GM23338 (cell line): ENCODE measurements at regions not wholly inside any gene's neighbourhood (a gene's known extent, or its start where the extent isn't known, plus 50 kb on each side); places are given as distances from the start of the nearest gene placed in this dataset.

ENCODE experiments used
- ATAC-seq: fragments of 200-7000 bp; cut with Tn5 transposase; 3 replicates; pipeline ENCODE4 v1.9.1; 2020
- DNase-seq: peaks from one replicate; pipeline ENCODE4 v3.0.0-alpha.2; 2015; ENCODE audit warnings: low spot score
- H2AFZ ChIP-seq: fragments of 200-600 bp; sonication (generic); 2 replicates; pipeline ENCODE4 v1.8.0; 2016; ENCODE audit warnings: antibody characterized with exemption, mild to moderate bottlenecking, moderate library complexity
- H3F3A ChIP-seq: fragments of 200-600 bp; sonication (generic); replicated peaks from 2 replicates; pipeline ENCODE4 v1.8.0; 2017; ENCODE audit warnings: antibody characterized with exemption, mixed run types, low read depth
- H3K27ac ChIP-seq: fragments of 200-600 bp; sonication (generic); 2 replicates; pipeline ENCODE4 v1.6.1; 2016; ENCODE audit warnings: low read depth
- H3K27me3 ChIP-seq: fragments of 200-600 bp; sonication (generic); 2 replicates; pipeline ENCODE4 v1.8.0; 2016; ENCODE audit warnings: mild to moderate bottlenecking, mixed run types, moderate library complexity; ENCODE audit not compliant: insufficient read depth
- H3K36me3 ChIP-seq: fragments of 200-600 bp; sonication (generic); 2 replicates; pipeline ENCODE4 v1.8.0; 2016; ENCODE audit warnings: mild to moderate bottlenecking; ENCODE audit not compliant: insufficient read depth
- H3K4me1 ChIP-seq: fragments of 200-600 bp; sonication (generic); 2 replicates; pipeline ENCODE4 v1.8.0; 2016; ENCODE audit warnings: mild to moderate bottlenecking, moderate library complexity; ENCODE audit not compliant: insufficient read depth
- H3K4me2 ChIP-seq: fragments of 200-600 bp; sonication (generic); 2 replicates; pipeline ENCODE4 v1.7.1; 2017; ENCODE audit warnings: mixed run types
- H3K4me3 ChIP-seq: fragments of 200-600 bp; sonication (generic); 2 replicates; pipeline ENCODE4 v1.6.1; 2016; ENCODE audit warnings: mixed run types
- H3K79me2 ChIP-seq: fragments of 200-600 bp; sonication (generic); replicated peaks from 2 replicates; pipeline ENCODE4 v1.8.0; 2017; ENCODE audit warnings: mild to moderate bottlenecking; ENCODE audit not compliant: insufficient read depth
- H3K9me2 ChIP-seq: fragments of 200-600 bp; sonication (generic); 2 replicates; pipeline ENCODE4 v1.8.0; 2017; ENCODE audit not compliant: insufficient read depth
- H4K20me1 ChIP-seq: fragments of 200-600 bp; sonication (generic); replicated peaks from 2 replicates; pipeline ENCODE4 v1.8.0; 2017; ENCODE audit warnings: mild to moderate bottlenecking; ENCODE audit not compliant: insufficient read depth
- H3K27ac Mint-ChIP-seq: 2 replicates; pipeline ENCODE4 v1.8.0; 2020; ENCODE audit warnings: inconsistent platforms, mild to moderate bottlenecking, moderate library complexity, mixed read lengths
- H3K27me3 Mint-ChIP-seq: 3 replicates; pipeline ENCODE4 v1.8.0; 2022; ENCODE audit warnings: low read depth, mild to moderate bottlenecking, moderate library complexity, mixed read lengths, inconsistent platforms; ENCODE audit not compliant: insufficient read depth, poor library complexity
- H3K36me3 Mint-ChIP-seq: 3 replicates; pipeline ENCODE4 v1.8.0; 2021; ENCODE audit warnings: low read depth, mild to moderate bottlenecking, inconsistent platforms, moderate library complexity, mixed read lengths
- H3K4me1 Mint-ChIP-seq: 3 replicates; pipeline ENCODE4 v1.8.0; 2020; ENCODE audit warnings: mild to moderate bottlenecking, inconsistent platforms, mixed read lengths
- H3K4me3 Mint-ChIP-seq: 3 replicates; pipeline ENCODE4 v1.8.0; 2021; ENCODE audit warnings: moderate library complexity, mild to moderate bottlenecking, inconsistent platforms, mixed read lengths
- H3K9me3 Mint-ChIP-seq: 3 replicates; pipeline ENCODE4 v1.8.0; 2020; ENCODE audit warnings: moderate library complexity, mild to moderate bottlenecking, inconsistent platforms, mixed read lengths
- CREB1 ChIP-seq: fragments of 250-450 bp; sonication (Bioruptor Pico); IDR thresholded peaks from 2 replicates; pipeline ENCODE4 v1.5.0; 2020; ENCODE audit warnings: low read depth, mild to moderate bottlenecking, moderate library complexity
- ETS1 ChIP-seq: IDR thresholded peaks from 2 replicates; pipeline ENCODE4 v1.6.1; 2016; ENCODE audit warnings: antibody characterized with exemption
- EZH2 ChIP-seq: fragments of 200-600 bp; sonication (generic); IDR thresholded peaks from one replicate; pipeline ENCODE4 v1.8.0; 2017; ENCODE audit warnings: antibody characterized with exemption, mild to moderate bottlenecking, low read depth; ENCODE audit not compliant: unreplicated experiment
- EZH2phosphoT487 ChIP-seq: fragments of 200-600 bp; sonication (generic); IDR thresholded peaks from one replicate; pipeline ENCODE4 v1.8.1; 2018; ENCODE audit warnings: antibody characterized with exemption; ENCODE audit not compliant: unreplicated experiment
- JUNB ChIP-seq: IDR thresholded peaks from one replicate; pipeline ENCODE4 v1.6.1; 2016; ENCODE audit warnings: antibody characterized with exemption; ENCODE audit not compliant: unreplicated experiment
- POLR2AphosphoS5 ChIP-seq: IDR thresholded peaks from 2 replicates; pipeline ENCODE4 v1.6.1; 2016; ENCODE audit warnings: antibody characterized with exemption, low read depth
- REST ChIP-seq: IDR thresholded peaks from one replicate; pipeline ENCODE4 v1.6.1; 2018; ENCODE audit warnings: antibody characterized with exemption; ENCODE audit not compliant: unreplicated experiment
- ZNF114 ChIP-seq: fragments of 250-450 bp; sonication (Bioruptor Pico); IDR thresholded peaks from 2 replicates; pipeline ENCODE4 v1.5.0; 2020; ENCODE audit warnings: mild to moderate bottlenecking, moderate library complexity
- ZNF331 ChIP-seq: fragments of 250-450 bp; sonication (Bioruptor Pico); IDR thresholded peaks from 2 replicates; pipeline ENCODE4 v1.5.0; 2020; ENCODE audit warnings: low read depth, mild to moderate bottlenecking, moderate library complexity
- TF ChIP-seq, protein P1 (sequence below): fragments of 250-450 bp; sonication (Bioruptor Pico); IDR thresholded peaks from 2 replicates; pipeline ENCODE4 v1.5.0; 2020; ENCODE audit warnings: mild to moderate bottlenecking, moderate library complexity
- TF ChIP-seq, protein P2 (sequence below), 2 experiments: fragments of 200-600 bp in 1 of 2; sonication (generic) in 1 of 2; conservative IDR thresholded peaks; 2 replicates each; pipeline versions ENCODE4 v1.5.1 to v1.6.1; 2016 to 2017; ENCODE audit warnings: antibody characterized with exemption in 2 of 2, low read depth in 2 of 2, mild to moderate bottlenecking in 2 of 2, moderate library complexity in 1 of 2

- TF ChIP-seq, protein P1, sequence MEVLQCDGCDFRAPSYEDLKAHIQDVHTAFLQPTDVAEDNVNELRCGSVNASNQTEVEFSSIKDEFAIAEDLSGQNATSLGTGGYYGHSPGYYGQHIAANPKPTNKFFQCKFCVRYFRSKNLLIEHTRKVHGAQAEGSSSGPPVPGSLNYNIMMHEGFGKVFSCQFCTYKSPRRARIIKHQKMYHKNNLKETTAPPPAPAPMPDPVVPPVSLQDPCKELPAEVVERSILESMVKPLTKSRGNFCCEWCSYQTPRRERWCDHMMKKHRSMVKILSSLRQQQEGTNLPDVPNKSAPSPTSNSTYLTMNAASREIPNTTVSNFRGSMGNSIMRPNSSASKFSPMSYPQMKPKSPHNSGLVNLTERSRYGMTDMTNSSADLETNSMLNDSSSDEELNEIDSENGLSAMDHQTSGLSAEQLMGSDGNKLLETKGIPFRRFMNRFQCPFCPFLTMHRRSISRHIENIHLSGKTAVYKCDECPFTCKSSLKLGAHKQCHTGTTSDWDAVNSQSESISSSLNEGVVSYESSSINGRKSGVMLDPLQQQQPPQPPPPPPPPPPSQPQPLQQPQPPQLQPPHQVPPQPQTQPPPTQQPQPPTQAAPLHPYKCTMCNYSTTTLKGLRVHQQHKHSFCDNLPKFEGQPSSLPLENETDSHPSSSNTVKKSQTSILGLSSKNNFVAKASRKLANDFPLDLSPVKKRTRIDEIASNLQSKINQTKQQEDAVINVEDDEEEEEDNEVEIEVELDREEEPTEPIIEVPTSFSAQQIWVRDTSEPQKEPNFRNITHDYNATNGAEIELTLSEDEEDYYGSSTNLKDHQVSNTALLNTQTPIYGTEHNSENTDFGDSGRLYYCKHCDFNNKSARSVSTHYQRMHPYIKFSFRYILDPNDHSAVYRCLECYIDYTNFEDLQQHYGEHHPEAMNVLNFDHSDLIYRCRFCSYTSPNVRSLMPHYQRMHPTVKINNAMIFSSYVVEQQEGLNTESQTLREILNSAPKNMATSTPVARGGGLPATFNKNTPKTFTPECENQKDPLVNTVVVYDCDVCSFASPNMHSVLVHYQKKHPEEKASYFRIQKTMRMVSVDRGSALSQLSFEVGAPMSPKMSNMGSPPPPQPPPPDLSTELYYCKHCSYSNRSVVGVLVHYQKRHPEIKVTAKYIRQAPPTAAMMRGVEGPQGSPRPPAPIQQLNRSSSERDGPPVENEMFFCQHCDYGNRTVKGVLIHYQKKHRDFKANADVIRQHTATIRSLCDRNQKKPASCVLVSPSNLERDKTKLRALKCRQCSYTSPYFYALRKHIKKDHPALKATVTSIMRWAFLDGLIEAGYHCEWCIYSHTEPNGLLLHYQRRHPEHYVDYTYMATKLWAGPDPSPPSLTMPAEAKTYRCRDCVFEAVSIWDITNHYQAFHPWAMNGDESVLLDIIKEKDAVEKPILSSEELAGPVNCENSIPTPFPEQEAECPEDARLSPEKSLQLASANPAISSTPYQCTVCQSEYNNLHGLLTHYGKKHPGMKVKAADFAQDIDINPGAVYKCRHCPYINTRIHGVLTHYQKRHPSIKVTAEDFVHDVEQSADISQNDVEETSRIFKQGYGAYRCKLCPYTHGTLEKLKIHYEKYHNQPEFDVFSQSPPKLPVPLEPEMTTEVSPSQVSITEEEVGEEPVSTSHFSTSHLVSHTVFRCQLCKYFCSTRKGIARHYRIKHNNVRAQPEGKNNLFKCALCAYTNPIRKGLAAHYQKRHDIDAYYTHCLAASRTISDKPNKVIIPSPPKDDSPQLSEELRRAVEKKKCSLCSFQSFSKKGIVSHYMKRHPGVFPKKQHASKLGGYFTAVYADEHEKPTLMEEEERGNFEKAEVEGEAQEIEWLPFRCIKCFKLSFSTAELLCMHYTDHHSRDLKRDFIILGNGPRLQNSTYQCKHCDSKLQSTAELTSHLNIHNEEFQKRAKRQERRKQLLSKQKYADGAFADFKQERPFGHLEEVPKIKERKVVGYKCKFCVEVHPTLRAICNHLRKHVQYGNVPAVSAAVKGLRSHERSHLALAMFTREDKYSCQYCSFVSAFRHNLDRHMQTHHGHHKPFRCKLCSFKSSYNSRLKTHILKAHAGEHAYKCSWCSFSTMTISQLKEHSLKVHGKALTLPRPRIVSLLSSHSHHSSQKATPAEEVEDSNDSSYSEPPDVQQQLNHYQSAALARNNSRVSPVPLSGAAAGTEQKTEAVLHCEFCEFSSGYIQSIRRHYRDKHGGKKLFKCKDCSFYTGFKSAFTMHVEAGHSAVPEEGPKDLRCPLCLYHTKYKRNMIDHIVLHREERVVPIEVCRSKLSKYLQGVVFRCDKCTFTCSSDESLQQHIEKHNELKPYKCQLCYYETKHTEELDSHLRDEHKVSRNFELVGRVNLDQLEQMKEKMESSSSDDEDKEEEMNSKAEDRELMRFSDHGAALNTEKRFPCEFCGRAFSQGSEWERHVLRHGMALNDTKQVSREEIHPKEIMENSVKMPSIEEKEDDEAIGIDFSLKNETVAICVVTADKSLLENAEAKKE, result no peak
- TF ChIP-seq ZNF331 (CRISPR knock-in tag) (no peak), CREB1 (CRISPR knock-in tag) (no peak), POLR2AphosphoS5 (no peak), EZH2 (no peak), ZNF114 (no peak), JUNB (no peak)
Measured at GRCh38 chr12:58764100-58764953, 156.0 kb downstream of the LRIG3 start (continued).

DNA sequence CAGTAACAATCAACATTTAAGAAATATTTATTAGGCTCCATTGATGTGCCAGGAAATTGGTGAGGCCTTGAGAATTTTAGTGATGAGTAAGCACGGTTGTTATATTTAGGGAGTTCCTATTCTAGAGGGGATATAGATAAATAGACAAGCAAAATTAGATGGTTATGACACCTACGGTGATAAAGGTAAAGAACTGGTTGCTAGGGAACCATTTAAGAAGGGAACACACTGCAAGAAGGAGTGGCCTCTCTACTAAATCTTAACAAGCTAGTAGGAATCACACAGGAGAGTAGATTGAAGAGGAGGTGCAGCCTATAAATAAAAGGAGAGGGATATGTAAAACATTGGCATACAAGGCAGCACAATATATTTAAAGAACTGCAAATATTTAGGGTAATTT is 155.2 kb downstream of the LRIG3 start:
- Histone ChIP-seq H3K36me3 (no peaks in the 10 kb centered on the region), H3K9me2 (no peaks in the 10 kb centered on the region), H3K27ac (no peak overlapping the region), H2AFZ (no peak overlapping the region), H3K4me3 (no peak overlapping the region), H3K4me2 (no peak overlapping the region), H3K79me2 (no peaks in the 10 kb centered on the region), H3K27me3 (no peaks in the 10 kb centered on the region), H3K4me1 (no peaks in the 10 kb centered on the region), H3F3A (no peaks in the 10 kb centered on the region), H4K20me1 (no peaks in the 10 kb centered on the region)
- Mint-ChIP-seq H3K9me3 (no peaks in the 10 kb centered on the region), H3K36me3 (no peaks in the 10 kb centered on the region), H3K4me1 (no peaks in the 10 kb centered on the region), H3K4me3 (no peak overlapping the region), H3K27ac (no peak overlapping the region), H3K27me3 (peaks cover 2% of the 10 kb centered on the region)
- ATAC-seq (no peak), DNase-seq (no peak)
- TF ChIP-seq CREB1 (CRISPR knock-in tag), result no peak
- TF ChIP-seq ETS1, result no peak
- no peak for TF ChIP-seq EZH2phosphoT487
- no peak for TF ChIP-seq JUNB
- TF ChIP-seq ZNF114, result no peak
- no peak for TF ChIP-seq EZH2
- TF ChIP-seq POLR2AphosphoS5, result no peak
- TF ChIP-seq REST, result no peak
- TF ChIP-seq ZNF331 (CRISPR knock-in tag), result no peak
- TF ChIP-seq, protein P2, sequence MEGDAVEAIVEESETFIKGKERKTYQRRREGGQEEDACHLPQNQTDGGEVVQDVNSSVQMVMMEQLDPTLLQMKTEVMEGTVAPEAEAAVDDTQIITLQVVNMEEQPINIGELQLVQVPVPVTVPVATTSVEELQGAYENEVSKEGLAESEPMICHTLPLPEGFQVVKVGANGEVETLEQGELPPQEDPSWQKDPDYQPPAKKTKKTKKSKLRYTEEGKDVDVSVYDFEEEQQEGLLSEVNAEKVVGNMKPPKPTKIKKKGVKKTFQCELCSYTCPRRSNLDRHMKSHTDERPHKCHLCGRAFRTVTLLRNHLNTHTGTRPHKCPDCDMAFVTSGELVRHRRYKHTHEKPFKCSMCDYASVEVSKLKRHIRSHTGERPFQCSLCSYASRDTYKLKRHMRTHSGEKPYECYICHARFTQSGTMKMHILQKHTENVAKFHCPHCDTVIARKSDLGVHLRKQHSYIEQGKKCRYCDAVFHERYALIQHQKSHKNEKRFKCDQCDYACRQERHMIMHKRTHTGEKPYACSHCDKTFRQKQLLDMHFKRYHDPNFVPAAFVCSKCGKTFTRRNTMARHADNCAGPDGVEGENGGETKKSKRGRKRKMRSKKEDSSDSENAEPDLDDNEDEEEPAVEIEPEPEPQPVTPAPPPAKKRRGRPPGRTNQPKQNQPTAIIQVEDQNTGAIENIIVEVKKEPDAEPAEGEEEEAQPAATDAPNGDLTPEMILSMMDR (conservative IDR thresholded peaks at IDR 0.05; ENCODE audit: low read depth in 2 of 2), result no peak
